Embryonic facial prominence (tissue), 1 donor: ENCODE measurements at regions not wholly inside any gene's neighbourhood (a gene's known extent, or its start where the extent isn't known, plus 50 kb on each side); places are given as distances from the start of the nearest gene placed in this dataset.
"Not testable (repeated sequence)": the region's sequence is repeated elsewhere in the genome, so short reads cannot be mapped to it uniquely, and the experiment has no call there.

Experiments
- DNase-seq: peaks from one replicate; pipeline ENCODE4 v3.0.0-alpha.2; 2016; ENCODE audit errors: extremely low spot score

GRCh38 chrY:12448561-12448960, 252.5 kb upstream of the USP9Y start:
- DNase-seq: not testable (repeated sequence)

GRCh38 chrY:12453318-12453717, 247.7 kb upstream of the USP9Y start:
- DNase-seq: not testable (repeated sequence)

DNA sequence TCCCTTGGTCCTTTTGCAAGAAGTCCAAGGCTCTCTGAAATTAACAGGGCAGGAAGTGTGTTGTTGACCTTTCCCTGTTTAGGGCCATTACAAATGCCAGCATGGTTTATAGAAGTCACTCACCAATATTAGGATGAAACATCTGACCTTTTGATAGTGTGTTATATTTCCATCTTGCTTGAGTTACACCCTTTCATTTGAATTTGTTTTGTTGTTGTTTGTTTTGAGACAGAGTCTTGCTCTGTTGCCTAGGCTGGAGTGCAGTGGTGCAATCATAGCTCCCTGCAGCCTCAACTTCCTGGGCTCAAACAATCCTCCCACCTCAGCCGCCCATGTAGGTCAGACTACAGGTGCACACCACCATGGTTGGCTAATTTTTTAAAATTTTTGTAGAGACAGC, 241.1 kb upstream of the USP9Y start:
- DNase-seq: no peak

DNA sequence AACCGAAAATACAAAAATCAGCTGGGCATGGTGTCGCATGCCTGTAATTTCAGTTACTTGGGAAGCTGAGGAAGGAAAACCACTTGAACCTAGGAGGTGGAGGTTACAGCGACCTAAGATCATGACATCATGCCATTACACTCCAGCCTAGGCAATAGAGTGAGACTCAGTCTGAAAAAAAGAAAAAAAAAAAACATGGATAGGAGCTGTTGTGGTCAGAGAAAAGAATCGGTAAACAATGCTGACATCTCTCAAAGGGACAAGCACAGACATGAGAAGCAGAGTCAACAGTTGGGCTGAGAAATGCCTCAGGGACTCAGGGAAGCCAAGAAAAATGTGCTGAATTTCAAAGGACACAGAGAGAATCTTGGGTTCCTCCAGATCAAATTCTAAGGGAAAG, 236.9 kb upstream of the USP9Y start:
- no peak for DNase-seq

DNA sequence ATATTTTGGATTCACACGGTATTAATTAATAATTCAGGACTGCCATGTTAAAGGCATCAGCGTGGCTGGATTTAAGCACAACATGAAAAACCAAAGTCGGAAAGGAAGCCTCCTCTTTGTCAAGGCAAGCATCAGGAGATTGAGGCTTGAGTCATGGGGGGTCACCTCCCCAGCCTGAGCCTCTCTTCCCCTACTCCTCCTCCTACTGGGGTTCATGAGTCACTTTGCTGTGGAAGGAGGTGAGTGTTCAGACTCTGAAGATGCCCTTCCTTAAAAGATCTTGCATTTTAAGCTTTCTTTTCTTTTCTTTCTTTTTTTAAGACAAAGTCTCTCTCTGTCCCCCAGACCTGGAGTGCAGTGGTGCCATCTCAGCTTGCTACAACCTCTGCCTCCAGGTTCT, 235.3 kb upstream of the USP9Y start:
- DNase-seq: no peak

GRCh38 chrY:12469081-12469480, 231.9 kb upstream of the USP9Y start:
- DNase-seq: no peak

- no peak for DNase-seq
These were observed 226.6 kb upstream of the USP9Y start for GRCh38 chrY:12474472-12474871.

GRCh38 chrY:12479382-12479781, 221.6 kb upstream of the USP9Y start:
- DNase-seq: no peak

DNA sequence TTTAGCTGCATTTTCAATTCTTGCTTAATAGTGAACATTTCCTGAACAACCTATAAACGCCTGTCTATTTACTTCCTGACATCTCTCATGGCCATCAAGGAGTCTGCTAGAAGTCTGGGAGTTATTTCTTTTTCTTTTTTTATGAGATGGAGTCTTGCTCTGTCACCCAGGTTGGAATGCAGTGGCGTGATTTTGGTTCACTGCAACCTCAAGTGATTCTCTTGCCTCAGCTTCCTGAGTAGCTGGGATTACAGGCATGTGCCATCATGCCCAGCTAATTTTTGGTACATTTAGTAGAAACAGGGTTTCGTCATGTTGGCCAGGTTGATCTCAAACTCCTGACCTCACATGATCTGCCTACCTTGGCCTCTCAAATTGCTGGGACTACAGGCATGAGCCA, 217.6 kb upstream of the USP9Y start:
- DNase-seq: no peak

- DNase-seq: no peak
These were observed 210.3 kb upstream of the USP9Y start for GRCh38 chrY:12490558-12491209.

GRCh38 chrY:12492218-12492617, 208.8 kb upstream of the USP9Y start:
- DNase-seq: no peak

DNA sequence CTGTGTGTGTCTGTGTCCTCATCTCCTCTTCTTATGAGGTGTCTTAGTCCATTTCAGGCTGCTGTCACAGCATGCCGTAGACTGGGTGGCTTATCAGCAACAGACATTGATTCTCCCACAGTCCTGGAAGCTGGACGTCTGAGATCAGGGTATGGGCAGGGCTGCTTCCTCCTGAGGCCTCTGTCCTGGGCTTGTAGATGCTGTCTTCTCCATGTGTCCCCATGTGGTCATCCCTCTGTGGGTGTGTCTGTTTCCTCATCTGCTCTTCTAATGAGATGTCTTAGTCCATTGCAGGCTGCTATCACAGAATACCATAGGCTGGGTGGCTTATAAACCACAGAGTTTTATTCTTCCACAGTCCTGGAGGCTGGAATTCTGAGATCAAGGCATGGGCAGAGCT, 205.0 kb upstream of the USP9Y start:
- DNase-seq: no peak

- no peak for DNase-seq
These were observed 200.9 kb upstream of the USP9Y start for GRCh38 chrY:12500096-12500495.

GRCh38 chrY:12504028-12504427, 197.0 kb upstream of the USP9Y start:
- DNase-seq: not testable (repeated sequence)

DNA sequence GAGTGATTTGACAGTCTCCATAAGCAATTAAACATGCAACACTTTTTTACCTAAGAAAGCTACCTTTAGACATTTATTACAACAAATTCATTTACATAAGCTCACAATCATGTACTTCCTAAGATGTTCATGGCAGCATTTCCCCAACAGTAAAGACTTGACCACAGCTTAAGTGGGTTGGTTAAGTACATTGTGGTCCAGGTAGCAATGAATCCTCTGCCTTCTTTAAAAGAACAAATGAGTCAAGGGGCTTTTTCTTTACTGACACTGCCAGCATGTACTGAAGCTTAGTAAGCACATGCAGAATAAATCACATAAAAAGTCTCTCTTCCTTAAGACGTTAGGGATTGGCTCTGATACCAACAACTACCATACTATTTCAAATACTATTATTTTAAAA, 183.7 kb upstream of the USP9Y start:
- DNase-seq: no peak

GRCh38 chrY:12525206-12525605, 175.8 kb upstream of the USP9Y start:
- DNase-seq: no peak

DNA sequence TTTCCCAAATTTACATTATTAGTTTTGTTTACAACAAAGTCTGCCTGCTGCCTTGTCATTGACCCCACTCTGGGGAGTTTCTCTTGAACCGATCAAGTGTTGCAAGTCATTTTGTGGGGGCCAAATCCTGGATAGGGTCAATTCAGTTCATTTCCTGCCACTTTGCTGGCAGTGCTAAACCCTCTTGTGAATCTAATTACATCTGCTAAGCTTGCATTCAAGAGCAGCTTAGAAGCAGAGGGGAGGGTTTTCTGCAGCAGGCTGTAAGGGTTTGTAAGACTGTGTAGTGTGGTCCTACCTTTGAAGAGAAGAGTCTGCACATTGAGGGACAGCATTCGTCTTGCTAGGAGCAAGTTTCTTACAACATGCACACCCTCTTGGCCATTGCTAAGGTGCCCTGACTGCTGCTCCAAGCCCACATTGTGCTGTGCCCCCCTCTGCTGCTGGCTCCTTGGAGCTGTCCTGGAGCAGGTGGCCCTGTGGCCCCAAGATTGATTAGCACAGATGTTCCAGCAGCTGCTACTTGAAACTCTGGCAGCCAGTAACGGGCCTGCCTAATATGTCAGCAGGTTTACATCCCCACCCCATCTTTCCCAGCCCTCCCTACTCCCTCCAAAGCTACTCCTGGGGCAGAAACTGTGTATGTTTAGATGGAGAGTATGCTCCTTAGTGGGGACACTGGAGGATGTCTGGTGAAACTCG, 174.5 kb upstream of the USP9Y start:
- DNase-seq: no peak

DNA sequence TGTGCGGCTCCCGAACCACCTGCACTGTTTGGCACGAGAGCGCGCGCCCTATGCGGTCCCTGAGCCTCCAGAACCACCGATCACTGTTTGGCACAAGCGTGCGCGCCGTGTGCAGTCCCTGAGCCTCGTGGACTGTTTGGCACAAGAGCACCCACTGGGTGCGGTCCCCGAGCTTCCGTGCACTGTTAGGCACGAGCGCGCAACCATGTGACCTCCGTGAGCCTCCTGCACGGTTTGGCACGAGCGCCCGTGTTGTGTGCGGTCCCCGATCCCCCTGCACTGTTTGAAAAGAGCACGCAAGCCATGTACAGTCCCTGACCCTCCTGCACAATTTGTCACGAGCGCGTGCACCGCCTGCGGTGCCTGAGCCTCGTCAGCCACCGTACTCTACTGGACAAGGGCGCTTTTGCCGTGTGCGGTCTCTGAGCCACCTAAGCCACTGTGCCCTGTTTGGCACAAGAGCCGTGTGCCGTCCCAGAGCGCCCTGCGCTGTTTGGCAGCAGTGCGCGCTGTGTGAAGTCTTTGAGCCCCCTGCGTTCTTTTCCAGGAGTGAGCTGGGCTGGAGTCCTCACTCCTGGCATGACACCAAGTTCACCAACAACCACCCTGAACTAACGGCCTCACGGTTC, 163.7 kb upstream of the USP9Y start:
- no peak for DNase-seq

DNA sequence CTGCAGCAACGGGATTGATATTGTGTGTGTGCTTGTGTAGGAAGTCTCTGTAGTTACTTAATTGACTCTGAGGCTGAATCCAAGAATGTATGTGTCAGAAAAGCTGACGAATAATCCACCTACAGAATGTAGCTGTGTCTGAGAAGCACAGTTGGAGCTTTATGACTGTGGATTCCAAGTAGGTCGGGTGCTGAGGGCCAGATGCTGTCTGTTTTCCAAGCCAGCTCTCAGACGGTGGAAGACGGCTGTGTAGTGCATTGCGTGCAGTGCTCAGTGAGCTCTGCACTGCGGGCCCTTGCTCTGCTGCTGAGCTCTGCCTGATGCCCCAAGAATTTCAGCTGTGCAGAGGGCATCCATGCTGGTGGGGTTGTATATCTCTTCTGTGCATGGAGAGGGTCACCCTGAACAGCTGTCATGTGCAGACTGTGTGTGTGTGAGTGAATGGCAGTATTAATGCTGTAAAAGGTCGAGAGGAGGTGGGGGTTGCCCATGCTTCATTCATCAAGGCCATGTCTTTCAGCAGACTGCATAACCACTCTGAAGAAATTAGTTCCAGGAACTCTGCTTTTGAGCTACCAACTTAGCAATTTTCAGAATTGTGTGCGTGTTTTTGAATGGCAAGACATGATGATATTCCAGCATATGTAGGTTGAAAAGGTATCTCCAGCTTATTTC, 154.1 kb upstream of the USP9Y start:
- no peak for DNase-seq

GRCh38 chrY:12552471-12553283, 148.4 kb upstream of the USP9Y start:
- no peak for DNase-seq

GRCh38 chrY:12553909-12554308, 147.1 kb upstream of the USP9Y start:
- DNase-seq: no peak

DNA sequence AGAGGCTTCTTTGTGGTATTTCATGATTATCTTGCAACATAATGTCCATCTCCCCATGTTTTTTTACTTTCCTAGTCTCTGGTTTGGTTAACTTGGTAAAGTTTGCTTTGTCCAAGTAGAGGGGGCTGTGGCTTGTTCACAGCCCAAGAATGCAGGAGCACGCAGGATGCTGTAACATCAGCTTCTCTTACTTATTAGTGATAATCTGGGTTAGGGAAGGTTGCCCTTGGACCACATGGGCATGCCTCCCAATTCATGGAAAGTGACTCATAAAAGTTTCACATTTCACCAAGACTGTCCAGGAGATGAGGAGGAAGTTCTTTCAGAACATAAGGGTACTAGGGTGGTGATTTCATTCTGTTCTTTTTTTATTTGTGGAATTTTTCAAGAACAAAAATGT, 146.0 kb upstream of the USP9Y start:
- DNase-seq: no peak
